HG03064 (cell line): ENCODE measurements at regions not wholly inside any gene's neighbourhood (a gene's known extent, or its start where the extent isn't known, plus 50 kb on each side); places are given as distances from the start of the nearest gene placed in this dataset.

ENCODE experiments used
- ATAC-seq: cut with Tn5 transposase; IDR thresholded peaks from one replicate; pipeline ENCODE4 v1.9.1; 2021; ENCODE audit warnings: low read depth; ENCODE audit not compliant: unreplicated experiment

GRCh38 chr12:24034894-24035293 is 85.4 kb upstream of the SOX5 start:
- no peak for ATAC-seq

- ATAC-seq: no peak
Measured at GRCh38 chr12:24034160-24034559, 84.7 kb upstream of the SOX5 start.

GRCh38 chr12:24027352-24027751 is 77.9 kb upstream of the SOX5 start:
- no peak for ATAC-seq

GRCh38 chr12:24025153-24025798 is 75.8 kb upstream of the SOX5 start:
- ATAC-seq: no peak

GRCh38 chr12:24023081-24023480 is 73.6 kb upstream of the SOX5 start:
- ATAC-seq: no peak

- no peak for ATAC-seq
Measured at GRCh38 chr12:24021164-24021502, 71.7 kb upstream of the SOX5 start.

- ATAC-seq: no peak
Measured at GRCh38 chr12:24020397-24021163, 71.1 kb upstream of the SOX5 start.

- no peak for ATAC-seq
Measured at GRCh38 chr12:24015833-24016160, 66.3 kb upstream of the SOX5 start.

GRCh38 chr12:24014915-24015832 is 65.7 kb upstream of the SOX5 start:
- no peak for ATAC-seq

GRCh38 chr12:24014240-24014639 is 64.8 kb upstream of the SOX5 start:
- no peak for ATAC-seq

GRCh38 chr12:24012528-24012927 is 63.1 kb upstream of the SOX5 start:
- no peak for ATAC-seq

GRCh38 chr12:24011927-24012507 is 62.5 kb upstream of the SOX5 start:
- no peak for ATAC-seq

GRCh38 chr12:24008166-24008565 is 58.7 kb upstream of the SOX5 start:
- no peak for ATAC-seq
